ENCODE measurements at regions not wholly inside any gene's neighbourhood (a gene's known extent, or its start where the extent isn't known, plus 50 kb on each side); places are given as distances from the start of the nearest gene placed in this dataset.
"Not testable (repeated sequence)": the region's sequence is repeated elsewhere in the genome, so short reads cannot be mapped to it uniquely, and the experiment has no call there.

GRCh38 chr2:198279026-198279425, 474.6 kb downstream of the PLCL1 start:
- no peak for DNase-seq

GRCh38 chr2:198277181-198277580, 472.8 kb downstream of the PLCL1 start:
- DNase-seq, result no peak

GRCh38 chr2:198273660-198274059, 469.3 kb downstream of the PLCL1 start:
- DNase-seq, result no peak

- not testable (repeated sequence) for DNase-seq
Measured at GRCh38 chr2:198270157-198270556, 465.8 kb downstream of the PLCL1 start.

GRCh38 chr2:198268519-198268918, 464.1 kb downstream of the PLCL1 start:
- DNase-seq, result no peak

GRCh38 chr2:198259496-198259895, 455.1 kb downstream of the PLCL1 start:
- no peak for DNase-seq

GRCh38 chr2:198254536-198255090, 450.2 kb downstream of the PLCL1 start:
- no peak for DNase-seq

- no peak for DNase-seq
Measured at GRCh38 chr2:198253995-198254394, 449.6 kb downstream of the PLCL1 start.

GRCh38 chr2:198252472-198252871, 448.1 kb downstream of the PLCL1 start:
- DNase-seq, result no peak

GRCh38 chr2:198242093-198242492, 437.7 kb downstream of the PLCL1 start:
- DNase-seq, result no peak

- no peak for DNase-seq
Measured at GRCh38 chr2:198238429-198238828, 434.0 kb downstream of the PLCL1 start.

- DNase-seq, result no peak
Measured at GRCh38 chr2:198236338-198236737, 431.9 kb downstream of the PLCL1 start.

GRCh38 chr2:198232281-198232680, 427.9 kb downstream of the PLCL1 start:
- no peak for DNase-seq

GRCh38 chr2:198231562-198231961, 427.2 kb downstream of the PLCL1 start:
- no peak for DNase-seq

GRCh38 chr2:198220763-198221610, 416.6 kb downstream of the PLCL1 start:
- no peak for DNase-seq

- no peak for DNase-seq
Measured at GRCh38 chr2:198219292-198219691, 414.9 kb downstream of the PLCL1 start.

GRCh38 chr2:198214114-198214596, 409.8 kb downstream of the PLCL1 start:
- no peak for DNase-seq

GRCh38 chr2:198213253-198213652, 408.9 kb downstream of the PLCL1 start:
- DNase-seq, result no peak

- no peak for DNase-seq
Measured at GRCh38 chr2:198211706-198212105, 407.3 kb downstream of the PLCL1 start.

- no peak for DNase-seq
Measured at GRCh38 chr2:198203336-198204069, 399.1 kb downstream of the PLCL1 start.
